GM19043 (cell line): ENCODE measurements at regions not wholly inside any gene's neighbourhood (a gene's known extent, or its start where the extent isn't known, plus 50 kb on each side); places are given as distances from the start of the nearest gene placed in this dataset.
"Not testable (repeated sequence)": the region's sequence is repeated elsewhere in the genome, so short reads cannot be mapped to it uniquely, and the experiment has no call there.

Experiments used
- ATAC-seq: cut with Tn5 transposase; IDR thresholded peaks from one replicate; pipeline ENCODE4 v1.9.1; 2021; ENCODE audit warnings: low read depth; ENCODE audit not compliant: unreplicated experiment

DNA sequence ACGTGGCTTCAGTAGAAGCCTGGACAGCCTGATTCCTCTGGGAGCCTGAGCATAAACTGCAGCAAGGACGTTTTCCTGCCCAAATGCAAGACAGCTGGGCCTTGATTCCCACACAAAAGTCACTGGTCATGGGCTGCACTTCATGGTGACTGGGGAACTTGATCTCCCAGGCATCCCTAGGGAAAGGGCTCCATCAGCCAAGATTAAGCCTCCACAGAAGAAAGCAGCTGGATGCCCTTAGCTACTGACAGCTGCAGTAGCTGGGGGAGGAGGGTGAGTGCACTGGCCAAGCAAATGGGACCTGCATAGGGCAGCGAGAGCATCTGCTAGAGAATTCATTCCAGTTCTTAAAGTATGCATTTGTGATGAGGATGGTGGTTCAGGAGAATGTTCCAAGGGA is 267.4 kb upstream of the ISX start:
- ATAC-seq, result no peak

DNA sequence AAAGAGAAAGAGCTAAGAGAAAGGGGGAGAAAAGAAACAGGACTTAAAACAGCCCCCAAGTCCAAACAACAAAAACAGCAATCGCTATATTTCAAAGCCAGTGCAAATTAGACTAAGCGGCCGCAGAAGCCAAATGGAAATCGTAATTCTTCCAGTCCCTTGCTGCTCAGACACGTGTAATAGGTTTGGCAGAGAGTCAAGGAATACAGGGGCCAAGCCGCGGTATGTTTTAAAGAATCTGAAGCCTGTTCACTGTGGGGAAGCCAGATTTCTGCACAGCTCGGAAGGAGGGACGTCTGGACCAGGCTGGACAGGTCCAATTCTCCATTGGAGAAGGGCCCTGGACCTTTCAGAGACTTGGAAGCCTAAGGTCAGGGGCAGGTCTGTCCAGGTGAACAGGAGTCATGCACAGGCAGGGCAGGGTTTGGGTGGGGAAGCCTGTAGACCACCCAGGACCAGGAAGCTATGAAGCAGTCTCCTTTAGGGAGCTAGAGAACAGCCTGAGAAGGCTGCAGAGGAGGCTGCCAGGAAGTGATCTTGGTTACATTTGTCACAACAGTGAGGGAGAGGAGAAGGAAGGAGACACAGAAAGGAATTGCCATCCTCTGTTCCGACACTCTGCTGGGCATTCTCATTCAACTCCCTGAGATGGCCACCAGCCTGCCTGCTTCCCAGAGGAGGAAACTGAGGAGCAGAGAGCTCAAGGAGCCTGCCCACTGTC is 265.5 kb upstream of the ISX start:
- no peak for ATAC-seq

DNA sequence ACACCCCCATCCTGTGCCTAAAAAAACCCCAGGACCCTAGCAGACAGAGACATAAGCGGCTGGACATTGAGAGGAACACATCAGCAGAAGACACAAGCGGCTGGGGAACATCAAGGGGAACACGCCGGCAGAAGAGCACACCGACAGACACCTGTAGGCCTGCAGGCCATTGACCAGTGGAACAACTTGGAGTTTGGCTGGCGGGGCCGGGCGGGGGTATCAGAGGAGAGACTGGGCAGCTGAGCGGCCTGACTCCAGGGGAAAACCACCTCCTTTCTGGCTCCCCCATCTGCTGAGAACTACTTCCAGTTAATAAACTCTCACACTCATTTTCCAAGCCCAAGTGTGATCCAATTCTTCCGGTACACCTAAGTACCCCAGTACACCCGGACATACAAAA is 264.7 kb upstream of the ISX start:
- ATAC-seq, result no peak

DNA sequence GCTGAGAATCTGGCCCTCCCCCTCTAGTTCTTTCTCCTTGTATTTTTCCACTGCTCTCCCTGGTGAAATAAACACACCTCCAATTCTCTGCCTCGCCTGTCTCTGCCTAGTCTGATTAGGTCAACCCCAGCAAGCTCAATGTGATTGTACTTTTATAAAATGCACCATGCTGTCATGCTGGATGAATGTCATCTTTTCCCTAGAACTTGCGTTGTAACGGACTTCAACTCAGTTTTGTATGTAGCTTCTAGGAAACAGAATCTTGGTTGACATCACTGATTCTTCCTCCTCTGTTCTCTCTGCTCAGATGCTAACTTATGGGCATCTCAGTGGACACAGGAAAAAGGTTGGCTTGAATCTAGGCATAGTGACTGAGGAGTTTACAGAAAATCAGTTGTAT is 261.9 kb upstream of the ISX start:
- no peak for ATAC-seq

DNA sequence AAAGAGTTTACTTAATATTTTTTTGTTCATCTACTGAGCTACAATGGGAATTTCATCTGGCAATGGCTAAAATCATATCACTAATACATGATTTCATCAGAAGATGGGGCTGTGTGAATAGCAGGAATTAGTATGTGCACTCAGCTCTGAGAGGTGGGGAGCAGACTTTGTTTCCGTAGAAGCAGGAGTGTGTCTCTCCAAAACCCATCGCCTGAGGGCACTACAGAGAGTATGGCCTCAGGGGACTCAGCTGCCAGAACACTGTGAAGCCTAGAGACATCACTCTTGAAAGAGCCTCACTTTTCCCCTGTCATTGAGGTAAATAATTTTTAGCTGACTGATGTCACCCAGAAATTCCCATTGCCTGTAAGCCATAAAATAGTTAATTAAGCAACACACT is 261.4 kb upstream of the ISX start:
- ATAC-seq, result no peak

DNA sequence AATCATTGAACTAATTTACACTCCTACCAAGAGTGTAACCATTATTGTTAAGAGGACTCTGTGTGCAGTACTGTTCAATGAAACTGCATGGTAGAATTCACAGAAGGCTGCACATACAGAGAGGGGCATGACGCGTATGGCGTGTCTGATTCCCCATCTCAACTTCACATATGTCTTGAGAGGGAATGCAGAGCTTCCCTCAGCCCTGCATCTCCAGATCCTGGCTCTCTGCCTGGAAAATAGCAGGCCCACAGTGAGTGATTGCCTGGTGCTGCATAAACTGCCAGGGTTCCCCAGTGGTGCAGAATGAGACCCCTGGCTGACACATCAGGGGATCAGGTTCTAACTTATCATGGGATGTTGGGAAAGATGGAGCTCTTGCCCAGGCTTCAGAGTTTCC is 260.2 kb upstream of the ISX start:
- ATAC-seq, result no peak

DNA sequence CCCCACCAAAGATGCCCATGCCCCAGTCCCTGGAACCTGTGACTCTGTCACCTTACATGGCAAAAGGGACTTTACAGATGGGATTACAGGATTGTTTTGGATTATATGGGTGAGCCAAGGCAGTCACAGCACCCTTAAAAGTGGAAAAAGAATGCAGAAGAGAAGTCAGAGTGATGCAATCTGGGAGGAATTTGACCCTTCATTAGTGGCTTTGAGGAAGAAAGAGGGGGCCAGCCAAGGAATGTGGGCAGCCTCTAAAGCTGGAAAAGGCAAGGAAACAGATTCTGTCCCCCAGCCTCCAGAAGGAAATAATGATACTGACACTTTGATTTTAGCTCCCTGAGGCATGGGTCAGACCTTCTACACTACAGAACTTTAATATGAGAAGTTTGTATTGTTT is 257.3 kb upstream of the ISX start:
- ATAC-seq, result no peak

DNA sequence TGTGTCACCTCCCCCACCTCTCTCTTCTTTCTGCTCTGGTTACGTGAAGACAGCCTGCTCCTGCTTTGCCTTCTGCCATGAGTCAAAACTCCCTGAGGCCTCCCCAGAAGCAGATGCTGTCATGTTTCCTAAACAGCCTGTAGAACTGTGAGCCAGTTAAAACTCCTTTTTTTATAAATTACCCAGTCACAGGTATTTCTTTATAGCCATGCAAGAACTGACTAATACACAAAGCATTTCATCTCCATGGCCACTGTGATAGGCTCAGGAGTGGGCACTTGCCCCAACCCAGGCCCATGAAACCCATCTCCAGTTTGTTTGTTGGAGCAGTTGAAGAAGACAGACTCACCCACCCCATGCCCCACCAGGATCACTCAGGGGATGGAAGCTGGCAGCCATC is 253.3 kb upstream of the ISX start:
- no peak for ATAC-seq

DNA sequence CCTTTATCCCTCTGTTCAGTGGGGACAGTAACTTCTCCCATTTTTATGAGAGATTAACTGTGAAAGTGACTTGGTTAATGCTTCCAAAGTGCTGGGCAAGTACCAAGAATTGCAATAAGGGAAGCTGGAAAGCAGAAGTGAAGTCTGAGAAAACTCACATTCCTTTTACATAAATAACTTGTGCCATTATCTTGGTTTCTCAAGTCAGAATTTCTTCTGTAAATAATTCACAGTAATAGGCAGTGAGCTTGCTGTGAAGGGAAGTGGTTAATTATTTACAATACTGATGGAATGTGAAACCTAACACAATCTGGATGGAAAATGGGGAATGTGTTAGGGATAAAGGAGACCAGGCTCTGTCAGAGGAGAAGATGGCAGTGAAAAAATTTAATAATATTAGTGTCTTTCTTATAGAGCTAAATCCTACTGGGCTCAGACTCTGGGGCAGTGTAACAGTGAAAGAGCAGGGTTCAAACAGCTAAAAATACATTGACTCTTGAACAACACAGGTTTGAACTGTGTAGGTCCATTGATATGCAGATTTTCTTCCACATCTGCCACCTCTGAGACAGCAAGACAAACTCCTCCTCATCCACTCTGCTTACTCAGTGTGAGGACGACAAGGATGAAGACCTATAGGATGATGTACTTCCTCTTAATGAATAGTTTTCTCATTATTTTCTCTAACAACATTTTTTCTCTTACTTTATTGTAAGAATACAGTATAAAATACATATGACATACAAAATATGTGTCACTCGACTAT is 251.5 kb upstream of the ISX start:
- ATAC-seq, result no peak

DNA sequence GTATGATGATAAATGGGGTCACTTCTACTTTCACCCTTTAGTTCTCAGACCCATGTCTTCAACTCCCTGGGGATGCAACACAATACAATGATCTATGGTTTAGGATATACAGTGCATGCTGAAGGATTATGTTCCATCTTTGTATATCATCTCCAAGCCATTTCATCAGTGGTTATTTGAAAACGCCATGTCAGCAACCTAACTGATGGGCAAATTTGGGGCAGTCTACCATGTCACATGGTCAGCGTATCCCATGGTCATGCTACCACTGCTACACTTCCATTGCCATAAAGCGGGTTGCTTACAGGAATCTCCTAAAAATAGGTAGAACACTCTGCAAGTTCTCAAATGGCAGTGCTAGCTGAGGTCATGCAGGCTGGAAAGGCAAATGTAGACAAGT is 236.5 kb upstream of the ISX start:
- no peak for ATAC-seq

DNA sequence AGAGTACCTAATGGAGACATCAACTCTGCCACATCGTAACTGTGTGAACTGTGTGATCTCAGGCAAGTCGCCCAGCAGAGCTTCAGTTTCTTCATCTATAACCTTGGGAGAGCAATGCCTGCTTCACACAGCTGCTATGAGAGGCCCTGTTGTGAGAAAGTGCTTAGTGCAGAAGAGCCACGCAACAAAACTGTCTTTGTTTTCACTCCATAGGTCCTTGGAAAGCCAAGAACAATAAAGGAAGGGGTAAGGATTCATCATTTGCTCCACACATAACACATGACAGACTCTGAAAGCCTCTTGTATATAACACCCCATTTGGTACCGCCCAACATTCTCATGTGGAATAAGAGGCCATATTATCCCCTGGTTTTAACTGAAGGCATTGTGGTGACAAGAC is 231.9 kb upstream of the ISX start:
- ATAC-seq, result no peak

DNA sequence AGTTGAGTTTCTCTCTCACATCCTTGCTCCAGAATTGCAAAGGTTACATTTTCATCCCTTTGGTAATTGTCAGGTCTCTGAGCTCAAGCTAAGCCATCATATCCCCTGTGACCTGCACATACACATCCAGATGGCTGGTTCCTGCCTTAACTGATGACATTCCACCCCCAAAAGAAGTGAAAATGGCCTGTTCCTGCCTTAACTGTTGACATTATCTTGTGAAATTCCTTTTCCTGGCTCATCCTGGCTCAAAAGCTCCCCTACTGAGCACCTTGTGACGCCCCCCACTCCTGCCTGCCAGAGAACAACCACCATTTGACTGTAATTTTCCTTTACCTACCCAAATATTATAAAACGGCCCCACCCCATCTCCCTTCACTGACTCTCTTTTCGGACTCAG is 231.4 kb upstream of the ISX start:
- ATAC-seq, result not testable (repeated sequence)

DNA sequence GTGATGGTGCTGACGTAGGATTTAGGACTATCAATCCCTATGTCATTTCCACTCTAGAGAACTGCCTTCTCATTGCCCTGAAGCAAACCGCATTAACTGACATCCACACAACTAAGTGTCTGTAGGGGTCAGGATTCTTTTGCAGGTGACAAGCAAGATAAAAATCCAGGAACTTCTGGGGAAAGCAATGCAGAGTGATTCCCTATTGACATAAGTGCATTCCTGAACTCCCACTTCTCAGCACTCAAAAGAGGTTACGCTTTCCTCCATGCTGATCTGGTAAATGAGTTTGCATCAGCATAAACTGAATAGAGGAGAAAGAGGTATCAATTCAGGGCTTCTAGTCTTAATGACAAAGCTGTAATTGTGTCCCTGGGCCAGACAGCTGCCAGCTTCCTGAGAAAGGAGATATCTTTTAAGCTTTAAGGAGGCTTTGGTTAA is 224.6 kb upstream of the ISX start:
- no peak for ATAC-seq

DNA sequence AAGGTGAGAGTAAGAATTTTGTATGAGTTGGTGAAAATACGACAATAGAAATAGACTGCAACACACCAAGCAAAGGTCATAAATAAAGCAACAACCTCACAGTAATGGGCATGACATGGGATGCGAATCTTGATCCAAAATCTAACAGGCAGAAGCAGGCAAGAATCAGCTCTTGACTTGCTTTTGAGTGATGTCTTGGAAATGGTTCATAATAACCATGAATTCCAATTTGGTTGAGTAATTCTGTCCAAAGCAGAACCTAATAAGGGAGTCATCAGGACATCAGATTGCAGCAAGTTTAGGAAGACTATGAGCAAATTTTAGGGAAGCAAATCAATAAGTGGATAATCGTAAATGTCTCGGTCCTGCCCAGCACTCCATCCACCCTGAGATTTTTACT is 224.0 kb upstream of the ISX start:
- no peak for ATAC-seq

DNA sequence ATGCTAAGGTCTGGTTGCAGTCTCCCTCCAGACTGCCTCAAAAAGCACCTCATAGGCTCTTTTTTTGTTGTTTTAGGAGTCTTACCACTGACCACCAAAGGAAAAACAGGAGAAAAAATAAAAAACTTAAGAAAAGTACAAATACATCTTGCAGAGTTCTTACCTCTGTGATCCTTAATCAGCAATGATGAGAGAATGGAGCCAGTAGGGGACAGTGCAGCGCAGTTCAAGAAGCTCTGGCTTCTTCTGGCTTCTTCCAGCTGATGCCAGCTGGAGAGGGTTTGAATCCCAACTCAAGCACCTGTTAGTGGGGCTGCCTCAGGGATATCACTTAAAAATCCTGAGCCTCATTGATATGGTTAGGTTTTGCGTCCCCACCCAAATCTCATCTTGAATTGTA is 223.3 kb upstream of the ISX start:
- no peak for ATAC-seq

DNA sequence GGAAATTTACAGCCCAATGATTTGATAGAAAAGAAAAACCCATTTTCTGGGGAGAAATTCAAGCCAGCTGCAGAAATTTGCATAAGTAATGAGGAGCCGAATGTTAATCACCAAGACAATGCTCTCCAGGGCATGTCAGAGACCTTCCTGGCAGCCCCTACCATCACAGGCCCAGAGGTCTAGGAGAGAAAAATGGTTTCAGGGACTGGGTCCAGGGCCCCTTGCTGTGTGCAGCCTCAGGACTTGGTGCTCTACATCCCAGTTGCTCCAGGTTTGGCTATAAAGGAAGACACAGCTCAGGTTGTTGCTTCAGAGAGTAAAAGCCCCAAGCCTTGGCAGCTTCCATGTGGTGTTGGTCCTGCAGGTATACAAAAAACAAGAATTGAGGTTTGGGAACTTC is 222.2 kb upstream of the ISX start:
- not testable (repeated sequence) for ATAC-seq

DNA sequence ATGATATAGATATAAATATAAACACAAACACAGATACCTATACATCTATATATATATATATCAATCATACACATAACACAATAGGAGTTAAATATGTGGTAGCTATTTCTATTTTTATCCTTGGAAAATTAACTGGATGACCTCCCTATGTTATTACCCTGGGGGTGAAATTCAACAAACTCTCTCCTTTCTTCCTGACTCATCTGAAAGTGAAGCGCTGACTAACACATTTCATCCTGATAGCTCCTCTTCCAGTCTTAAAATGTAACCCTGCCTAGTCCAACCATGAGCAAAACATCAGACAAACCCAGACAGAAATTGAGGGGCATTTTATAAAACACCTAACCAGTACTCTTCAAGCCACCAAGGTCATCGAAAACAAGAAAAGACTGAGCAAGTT is 220.6 kb upstream of the ISX start:
- no peak for ATAC-seq

DNA sequence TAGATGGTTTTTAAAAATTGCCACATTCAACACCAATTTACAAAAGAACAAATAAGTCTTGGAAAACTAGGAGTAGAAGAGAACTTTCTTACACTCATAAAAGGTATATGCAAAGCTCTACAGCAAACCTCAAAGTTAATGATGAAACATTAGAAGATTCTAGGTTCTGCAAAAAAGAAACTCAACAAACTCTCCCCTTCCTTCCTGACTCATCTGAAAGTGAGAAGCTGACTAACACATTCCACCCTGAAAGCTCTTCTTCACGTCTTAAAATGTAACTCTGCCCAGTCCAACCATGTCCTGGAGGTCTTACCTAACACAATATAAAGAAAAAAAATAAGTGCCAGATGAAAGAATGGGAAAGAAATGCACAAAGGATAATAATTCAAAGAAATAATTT is 218.9 kb upstream of the ISX start:
- ATAC-seq, result peak; percentile 82

DNA sequence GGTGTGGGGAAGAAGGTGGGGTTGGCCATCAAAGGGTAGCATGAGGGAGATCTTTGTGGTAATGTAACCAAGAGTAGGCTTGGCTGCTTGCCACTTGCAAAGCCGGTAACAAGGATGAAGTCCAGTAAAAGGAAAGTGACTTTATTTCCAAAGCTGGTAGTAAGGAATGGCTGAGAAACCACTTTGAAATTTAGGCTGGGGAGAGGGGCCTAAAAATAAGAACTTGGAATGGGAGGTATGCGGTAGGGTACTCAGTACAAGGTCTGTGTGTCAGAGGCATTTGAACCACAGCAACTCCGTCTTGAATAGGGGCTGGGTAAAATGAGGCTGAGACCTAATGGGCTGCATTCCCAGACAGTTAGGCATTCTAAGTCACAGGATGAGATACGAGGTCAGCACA is 216.0 kb upstream of the ISX start:
- ATAC-seq, result no peak

DNA sequence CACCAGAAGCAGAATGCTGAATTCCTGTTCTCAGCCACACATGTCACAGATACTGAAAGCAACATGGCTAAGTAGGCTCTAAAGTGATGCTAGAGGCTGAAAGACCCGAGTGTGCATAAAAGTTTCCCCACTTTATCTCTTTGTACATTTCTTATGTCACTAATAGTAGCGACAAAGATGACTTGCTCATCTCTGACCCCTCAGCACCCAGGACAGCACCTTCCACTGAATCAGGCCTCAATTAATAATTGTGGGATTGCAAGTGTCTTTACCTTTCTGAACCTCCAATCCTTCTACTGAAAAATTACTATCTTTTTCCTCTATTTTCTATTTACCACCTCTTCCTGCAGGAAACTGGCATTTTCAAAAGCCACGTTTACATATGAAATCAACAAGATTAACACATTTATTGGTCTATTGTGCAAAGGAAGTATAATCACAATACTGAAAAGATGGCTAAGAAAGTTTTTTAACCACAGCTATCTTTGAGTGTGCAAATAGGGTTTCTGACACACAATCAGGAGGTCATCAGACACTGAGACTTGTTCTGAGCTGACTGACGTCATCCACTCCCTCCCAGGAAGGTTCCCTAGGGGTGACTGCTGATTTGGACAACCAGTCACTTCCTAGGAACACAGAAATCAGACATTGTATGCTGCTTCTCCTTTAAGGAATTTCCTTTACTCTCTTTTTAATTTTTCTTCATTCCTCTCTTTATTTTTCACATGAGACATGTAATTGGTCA is 213.9 kb upstream of the ISX start:
- no peak for ATAC-seq

DNA sequence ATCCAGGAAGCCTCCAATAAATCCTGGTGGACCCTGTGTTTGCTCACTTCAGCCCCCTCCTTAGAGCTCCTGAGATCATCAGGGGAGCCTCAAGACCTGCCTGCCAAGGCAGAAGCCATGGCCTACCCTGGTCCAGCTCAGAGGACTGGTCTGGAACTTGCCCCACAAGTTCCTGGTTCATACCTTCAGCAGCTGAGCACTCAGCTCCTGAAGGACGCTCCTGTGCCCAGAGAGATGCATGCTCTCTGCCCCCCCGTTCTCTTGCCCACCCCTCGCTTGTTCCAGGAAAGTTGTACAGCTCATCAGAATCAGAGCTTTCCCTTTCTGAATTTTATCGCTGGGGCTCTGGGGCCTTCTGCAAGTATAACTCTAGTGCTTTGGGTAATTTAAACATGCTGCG is 210.5 kb upstream of the ISX start:
- ATAC-seq, result no peak

DNA sequence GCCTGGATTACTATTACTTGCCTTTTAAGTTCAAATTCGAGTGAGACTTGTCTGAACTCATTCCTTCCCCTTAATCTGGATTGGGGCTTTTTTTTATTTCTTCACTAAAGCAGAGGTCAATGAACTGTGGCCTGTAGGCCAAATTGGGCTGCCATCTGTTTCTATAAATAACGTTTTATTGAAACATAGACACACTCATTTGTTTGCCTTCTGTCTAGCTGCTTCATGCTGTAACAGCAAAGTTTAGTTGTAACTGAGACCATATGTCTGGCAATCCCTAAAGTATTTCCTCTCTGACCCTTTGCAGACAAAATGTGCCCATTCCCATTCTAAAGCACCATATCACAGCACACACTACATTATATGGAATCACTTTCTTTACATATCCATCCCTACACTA is 207.9 kb upstream of the ISX start:
- no peak for ATAC-seq
